GM19328 (cell line): ENCODE measurements at regions not wholly inside any gene's neighbourhood (a gene's known extent, or its start where the extent isn't known, plus 50 kb on each side); places are given as distances from the start of the nearest gene placed in this dataset.

Experiments used
- ATAC-seq: cut with Tn5 transposase; IDR thresholded peaks from one replicate; pipeline ENCODE4 v1.9.1; 2021; ENCODE audit warnings: mild to moderate bottlenecking, moderate library complexity; ENCODE audit not compliant: unreplicated experiment

GRCh38 chr2:235165136-235165535, 213.3 kb downstream of the SH3BP4 start:
- ATAC-seq: no peak

- ATAC-seq: no peak
Measured at GRCh38 chr2:235165631-235166030, 213.8 kb downstream of the SH3BP4 start.

- no peak for ATAC-seq
Measured at GRCh38 chr2:235168174-235168979, 216.6 kb downstream of the SH3BP4 start.

- ATAC-seq: no peak
Measured at GRCh38 chr2:235170016-235170415, 218.2 kb downstream of the SH3BP4 start.

- no peak for ATAC-seq
Measured at GRCh38 chr2:235170536-235171521, 219.0 kb downstream of the SH3BP4 start.

GRCh38 chr2:235171550-235172031, 219.8 kb downstream of the SH3BP4 start:
- ATAC-seq: no peak

GRCh38 chr2:235180642-235181041, 228.8 kb downstream of the SH3BP4 start:
- no peak for ATAC-seq

GRCh38 chr2:235183786-235184185, 232.0 kb downstream of the SH3BP4 start:
- no peak for ATAC-seq

GRCh38 chr2:235187806-235188205, 236.0 kb downstream of the SH3BP4 start:
- no peak for ATAC-seq

- ATAC-seq: no peak
Measured at GRCh38 chr2:235191486-235191885, 239.7 kb downstream of the SH3BP4 start.

- ATAC-seq: no peak
Measured at GRCh38 chr2:235191978-235192377, 240.2 kb downstream of the SH3BP4 start.

GRCh38 chr2:235194351-235194750, 242.5 kb downstream of the SH3BP4 start:
- no peak for ATAC-seq

- ATAC-seq: no peak
Measured at GRCh38 chr2:235194836-235195235, 243.0 kb downstream of the SH3BP4 start.

- no peak for ATAC-seq
Measured at GRCh38 chr2:235195921-235196320, 244.1 kb downstream of the SH3BP4 start.

- ATAC-seq: no peak
Measured at GRCh38 chr2:235199128-235199527, 247.3 kb downstream of the SH3BP4 start.

- no peak for ATAC-seq
Measured at GRCh38 chr2:235200216-235200615, 248.4 kb downstream of the SH3BP4 start.

- no peak for ATAC-seq
Measured at GRCh38 chr2:235201756-235202155, 249.9 kb downstream of the SH3BP4 start.

GRCh38 chr2:235204948-235205347, 253.1 kb downstream of the SH3BP4 start:
- ATAC-seq: no peak

GRCh38 chr2:235206399-235206798, 254.6 kb downstream of the SH3BP4 start:
- no peak for ATAC-seq

GRCh38 chr2:235206980-235207579, 255.3 kb downstream of the SH3BP4 start:
- no peak for ATAC-seq

- ATAC-seq: no peak
Measured at GRCh38 chr2:235211056-235211455, 259.2 kb downstream of the SH3BP4 start.
